NCI-H226 (cell line): ENCODE measurements at regions not wholly inside any gene's neighbourhood (a gene's known extent, or its start where the extent isn't known, plus 50 kb on each side); places are given as distances from the start of the nearest gene placed in this dataset.

ENCODE experiments used
- DNase-seq: peaks from one replicate; pipeline ENCODE4 v3.0.0-alpha.2; 2015

- no peak for DNase-seq
Measured at GRCh38 chr11:91730620-91731019, 494.0 kb upstream of the FAT3 start.

DNA sequence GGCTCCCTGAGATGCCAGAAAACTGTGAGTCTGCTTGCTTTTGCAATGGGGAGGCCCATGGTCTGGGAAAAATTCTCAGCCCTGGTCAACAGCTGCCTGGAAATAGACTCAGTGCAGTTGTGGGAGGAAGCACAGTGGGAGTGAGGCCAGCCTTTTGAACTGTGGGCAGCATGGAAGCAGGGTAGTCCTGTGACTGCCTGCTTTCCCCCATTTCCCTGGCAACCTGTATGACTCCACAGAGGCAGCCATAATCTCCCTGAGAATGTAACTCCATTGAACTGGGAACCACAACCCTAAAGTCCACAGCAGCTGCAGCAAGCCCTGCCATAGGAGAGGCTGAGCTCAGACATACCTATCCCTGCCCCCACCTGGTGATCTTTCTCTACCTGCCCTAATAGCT is 494.6 kb upstream of the FAT3 start:
- DNase-seq = no peak

DNA sequence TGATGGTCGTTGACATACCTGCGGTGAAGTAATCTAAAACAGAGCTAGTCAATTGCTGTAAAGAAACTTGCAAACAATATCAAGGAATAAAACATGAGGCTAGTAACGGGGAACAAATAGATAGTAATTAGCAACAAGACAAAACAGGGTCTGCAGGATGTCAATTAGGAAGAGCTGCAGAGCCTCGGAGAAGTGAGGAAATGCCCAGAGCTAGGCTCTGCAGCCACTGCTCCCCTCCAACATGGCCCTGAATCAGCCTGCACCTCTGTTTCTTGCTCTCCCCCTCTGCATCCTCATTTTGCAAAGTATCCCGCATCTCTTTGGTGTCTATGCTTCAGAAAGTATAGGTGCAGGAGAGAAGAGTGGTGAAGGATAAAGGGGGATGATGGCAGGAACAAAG is 507.4 kb upstream of the FAT3 start:
- DNase-seq = no peak

GRCh38 chr11:91707652-91708482 is 516.8 kb upstream of the FAT3 start:
- no peak for DNase-seq

DNA sequence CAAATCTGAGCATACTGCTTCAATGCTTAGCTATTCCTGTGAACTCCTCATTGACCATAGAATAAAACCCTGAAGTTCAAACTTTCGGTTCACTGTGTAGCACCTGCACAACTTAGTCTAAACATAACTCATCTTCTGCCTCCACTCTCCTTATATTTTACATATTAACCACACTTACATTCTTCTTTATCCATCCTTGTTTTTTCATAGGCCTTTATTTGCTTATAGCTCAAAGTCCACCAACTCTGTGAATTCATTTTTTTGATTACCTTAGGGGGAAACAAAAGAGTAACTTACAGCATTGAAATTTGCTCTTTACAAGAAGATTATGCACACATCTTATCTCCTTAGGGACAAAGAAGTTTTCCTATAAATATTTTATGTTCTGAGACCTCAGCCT is 521.6 kb upstream of the FAT3 start:
- DNase-seq = no peak

- DNase-seq = no peak
Measured at GRCh38 chr11:91700854-91701253, 523.8 kb upstream of the FAT3 start.

DNA sequence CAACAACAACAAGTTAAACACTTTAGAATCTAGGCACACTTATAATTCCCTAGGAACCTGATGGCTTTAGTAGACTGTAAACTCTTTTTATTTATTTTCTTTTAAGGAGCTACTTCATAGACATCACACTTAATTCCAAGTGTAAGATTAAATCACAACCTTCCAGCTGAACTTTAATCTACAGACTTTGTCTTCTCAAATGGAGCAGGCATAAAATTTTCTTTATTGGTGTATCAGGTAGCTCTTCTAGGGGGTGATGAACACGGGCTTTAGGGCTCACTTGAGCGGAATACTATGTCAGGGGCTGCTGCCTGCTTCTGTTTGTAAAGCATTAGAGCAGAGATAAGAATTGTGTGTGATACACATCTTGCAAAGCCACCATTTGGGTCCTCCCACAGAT is 525.8 kb upstream of the FAT3 start:
- DNase-seq = no peak

GRCh38 chr11:91694331-91694730 is 530.3 kb upstream of the FAT3 start:
- DNase-seq = no peak

DNA sequence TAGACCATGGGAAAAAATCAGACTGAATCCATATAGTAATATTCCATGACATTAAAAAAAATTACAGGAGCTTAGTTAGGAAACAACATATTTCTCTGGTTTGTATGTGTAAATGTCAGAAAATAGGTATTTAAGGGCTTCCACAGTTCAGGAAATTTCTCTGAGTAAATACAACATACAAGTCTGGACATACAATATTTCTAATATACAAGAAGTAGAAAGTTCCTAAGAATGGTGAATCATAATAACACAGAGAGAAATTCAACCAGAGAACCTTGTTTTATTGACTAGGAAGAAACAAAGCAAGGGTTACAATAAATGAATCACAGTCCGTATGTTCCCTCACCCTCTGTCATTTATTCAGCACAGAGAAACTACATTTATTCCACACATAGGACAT is 532.7 kb upstream of the FAT3 start:
- no peak for DNase-seq

DNA sequence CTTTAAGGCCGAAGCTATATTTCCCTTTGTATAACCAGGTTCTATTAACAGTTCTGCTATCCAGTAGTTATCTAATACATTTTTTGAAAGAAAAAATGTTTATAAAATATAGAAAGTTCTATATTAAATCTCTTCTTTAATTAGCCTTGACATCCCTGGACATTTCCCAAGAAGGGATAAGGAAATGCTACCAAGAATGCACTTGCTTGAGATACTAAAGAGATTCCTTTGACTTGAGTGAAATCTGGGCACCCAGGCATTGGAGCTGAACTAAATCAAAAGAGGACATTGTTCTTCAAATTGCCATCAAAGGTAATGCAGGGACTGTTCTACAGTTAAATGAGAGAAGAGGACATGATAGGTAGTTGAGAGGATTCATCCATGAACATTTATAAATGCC is 535.9 kb upstream of the FAT3 start:
- DNase-seq = no peak

DNA sequence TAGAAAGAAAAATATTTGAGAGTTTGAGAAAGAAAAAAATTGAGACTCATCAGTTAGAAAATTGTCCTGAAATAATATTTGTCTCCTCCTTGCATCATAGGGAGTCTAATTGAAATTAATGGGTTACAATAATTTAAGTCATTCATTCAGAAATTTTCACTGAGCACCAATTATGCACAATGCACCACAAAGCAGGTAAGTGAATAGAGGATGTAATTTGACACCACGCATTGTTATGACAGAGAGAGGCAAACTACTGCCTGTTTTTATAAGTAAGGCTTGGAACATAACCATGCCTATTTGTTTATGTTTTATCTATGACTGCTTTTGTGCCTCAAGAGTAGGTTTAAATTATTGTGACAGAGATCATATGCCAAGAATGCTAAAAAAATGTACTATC is 537.9 kb upstream of the FAT3 start:
- no peak for DNase-seq

DNA sequence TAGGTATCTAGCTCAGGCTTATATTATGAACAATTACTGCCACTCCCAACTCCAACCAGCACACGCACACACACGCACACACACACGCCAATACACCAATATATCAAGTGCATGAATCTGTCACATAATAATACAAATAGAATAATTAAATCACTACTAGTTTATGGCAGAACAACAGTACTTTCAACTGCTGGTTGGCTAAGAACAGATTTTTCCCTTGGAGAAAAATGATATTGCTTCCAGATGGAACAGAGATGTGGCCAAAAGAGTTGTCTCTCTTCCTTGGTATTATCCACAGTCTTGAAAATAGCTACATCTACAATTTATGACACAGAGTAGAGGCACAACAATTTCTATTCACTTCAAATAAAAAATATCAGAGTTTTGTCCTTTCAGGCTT is 538.3 kb upstream of the FAT3 start:
- no peak for DNase-seq

DNA sequence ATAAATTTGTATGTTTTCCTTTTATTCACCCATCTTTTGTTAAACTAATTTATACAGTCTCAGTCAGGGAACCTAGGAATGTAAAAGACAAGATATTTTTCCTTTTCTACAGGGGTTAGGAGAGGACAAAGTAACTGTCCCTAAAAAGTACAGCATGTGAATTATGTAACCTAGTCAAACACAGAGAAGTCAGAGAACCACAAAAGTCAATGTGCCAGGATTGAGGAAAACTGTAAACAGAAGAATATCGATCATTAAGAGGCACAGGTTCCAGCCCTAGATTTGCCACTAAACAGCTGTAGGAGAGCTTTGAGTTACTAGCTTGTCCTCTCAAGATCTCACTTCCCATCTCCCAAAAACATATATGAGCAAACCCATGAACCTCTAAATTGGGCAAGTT is 550.9 kb upstream of the FAT3 start:
- no peak for DNase-seq

DNA sequence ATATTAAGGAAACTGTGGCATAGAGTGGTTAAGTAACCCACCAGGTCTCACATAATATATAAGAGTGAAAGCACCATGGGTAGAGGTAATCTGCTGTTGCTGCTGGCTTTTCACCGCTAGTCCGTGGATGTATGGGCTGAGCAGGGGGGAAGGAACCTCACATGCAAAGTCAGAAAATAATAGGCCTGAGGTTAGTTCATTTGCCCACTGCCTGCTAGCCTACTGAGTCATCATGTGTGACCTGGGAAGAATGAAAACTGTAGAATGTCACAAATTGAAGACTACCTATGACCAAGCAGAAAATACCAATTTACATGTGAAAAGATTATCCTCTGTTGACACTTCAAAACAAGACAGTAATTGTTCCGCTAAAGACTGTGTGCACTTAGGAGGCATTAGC is 560.1 kb upstream of the FAT3 start:
- no peak for DNase-seq

DNA sequence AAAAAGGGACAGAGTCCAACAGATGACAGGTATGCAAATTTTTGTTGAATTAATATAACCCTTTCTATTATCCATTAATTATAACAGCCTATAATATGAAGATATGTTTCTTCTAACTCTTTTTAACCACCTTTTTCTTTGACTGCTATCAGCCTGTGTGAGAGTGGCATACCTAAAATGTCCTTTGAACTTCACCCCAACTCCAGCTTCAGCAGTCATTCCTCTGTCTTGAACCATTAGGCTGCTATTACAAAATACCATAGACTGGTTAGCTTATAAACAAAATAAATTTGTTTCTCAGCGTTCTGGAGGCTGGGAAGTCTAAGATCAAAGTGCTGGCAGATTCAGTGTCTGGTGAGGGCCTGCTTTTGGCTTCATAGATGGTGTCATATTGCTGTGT is 564.6 kb upstream of the FAT3 start:
- DNase-seq = no peak

- DNase-seq = no peak
Measured at GRCh38 chr11:91654686-91655085, 569.9 kb upstream of the FAT3 start.

DNA sequence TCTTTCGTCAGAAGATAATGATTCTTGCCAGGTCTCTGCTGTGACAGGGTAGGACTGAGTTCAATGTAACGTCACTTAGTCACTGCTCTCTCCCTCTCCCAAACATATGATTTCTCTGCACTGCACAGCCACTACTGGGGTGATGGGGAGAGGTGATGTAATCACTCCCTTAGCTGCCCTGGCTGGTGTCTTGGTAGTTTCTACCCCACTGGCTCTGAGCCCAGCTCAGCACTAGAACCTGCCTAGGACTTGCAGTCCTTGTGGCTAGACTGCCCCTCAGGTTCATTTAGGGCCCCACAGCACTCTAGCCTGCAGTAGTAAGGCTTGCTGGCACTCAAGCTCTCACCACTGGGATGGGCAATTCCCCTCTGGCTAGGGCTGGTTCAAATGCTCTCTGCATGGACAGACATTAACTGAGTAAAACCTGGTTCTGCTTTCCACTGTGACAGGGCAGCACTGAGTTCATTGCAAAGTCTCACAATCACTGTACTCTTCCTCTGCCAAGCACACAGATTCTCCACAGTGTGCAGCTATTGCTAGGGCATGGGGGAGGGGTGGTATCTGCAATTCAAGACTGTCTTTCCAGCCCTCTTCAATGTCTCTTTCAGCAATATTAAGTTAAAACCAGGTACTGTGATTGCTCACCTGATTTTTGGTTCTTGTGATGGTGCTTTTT is 571.4 kb upstream of the FAT3 start:
- DNase-seq = no peak

DNA sequence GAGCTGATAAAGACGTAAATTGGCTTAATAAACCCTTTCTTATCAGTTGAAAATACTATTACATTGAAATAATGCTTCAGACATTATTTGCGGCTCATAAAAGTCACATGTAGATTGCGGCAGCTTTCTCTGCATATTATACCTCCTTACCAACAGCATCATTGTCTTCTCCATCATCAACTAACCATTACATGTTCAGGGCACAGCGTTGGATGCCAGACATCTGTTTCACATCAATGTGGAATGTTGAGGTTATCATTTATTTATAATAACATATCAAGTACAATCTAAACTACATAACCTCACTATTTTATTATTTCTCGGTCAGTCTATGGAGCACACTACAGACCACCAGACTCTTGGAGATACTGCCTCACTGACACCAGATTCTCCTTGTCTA is 573.8 kb upstream of the FAT3 start:
- no peak for DNase-seq

DNA sequence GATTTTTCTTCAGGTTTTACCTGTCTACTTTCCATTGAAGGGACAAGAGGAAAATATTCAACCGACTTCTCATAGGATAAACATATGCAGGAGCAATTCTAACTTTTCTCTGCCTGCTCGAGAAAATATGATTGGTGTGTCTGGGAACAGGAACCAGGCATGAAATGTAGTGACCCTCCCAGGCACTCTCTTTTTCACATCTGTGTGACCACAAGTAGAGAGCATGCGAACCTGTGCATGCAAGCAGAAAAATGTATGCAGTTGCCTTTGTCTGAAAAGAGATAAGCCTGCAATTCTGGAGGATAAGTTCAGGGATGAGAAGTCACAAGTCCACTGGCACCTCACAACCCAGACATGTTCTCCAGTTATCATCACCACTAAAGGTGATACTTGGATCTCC is 583.5 kb upstream of the FAT3 start:
- DNase-seq = no peak

GRCh38 chr11:91639359-91639758 is 585.3 kb upstream of the FAT3 start:
- DNase-seq = no peak

DNA sequence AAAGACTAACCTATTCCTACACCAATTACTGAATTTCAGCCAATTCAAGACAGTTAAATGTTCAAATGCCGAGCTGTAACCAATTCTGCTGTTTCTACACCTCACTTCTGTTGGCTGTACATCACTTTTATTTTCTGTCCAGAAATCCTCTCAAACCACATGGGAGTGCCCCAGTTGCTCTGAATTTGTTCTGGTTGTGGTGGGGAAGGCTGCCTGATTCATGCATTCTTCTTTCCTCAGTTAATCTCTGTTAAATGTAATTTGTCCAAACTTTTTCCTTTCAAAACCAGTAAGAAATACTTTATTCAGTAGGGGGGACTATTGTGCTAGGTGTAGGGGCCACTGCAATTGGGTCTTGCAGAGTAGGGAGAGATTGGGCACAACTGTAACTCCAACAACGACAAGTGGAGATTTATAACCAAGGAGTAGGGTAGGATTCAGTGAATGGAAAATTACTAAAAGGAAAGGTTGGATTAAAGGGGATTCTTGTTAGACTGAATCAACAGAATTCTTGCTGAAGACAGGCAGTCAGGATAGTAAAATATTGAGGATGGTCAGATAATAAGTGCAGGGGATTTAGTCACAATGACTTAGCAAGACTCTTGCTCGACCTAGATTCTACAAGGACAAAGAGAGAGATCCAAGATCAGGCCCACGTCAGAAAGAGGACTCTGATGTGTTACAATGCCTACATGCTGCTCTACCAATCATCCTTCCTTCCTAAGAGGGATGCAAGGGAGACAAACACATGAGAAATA is 593.5 kb upstream of the FAT3 start:
- no peak for DNase-seq

DNA sequence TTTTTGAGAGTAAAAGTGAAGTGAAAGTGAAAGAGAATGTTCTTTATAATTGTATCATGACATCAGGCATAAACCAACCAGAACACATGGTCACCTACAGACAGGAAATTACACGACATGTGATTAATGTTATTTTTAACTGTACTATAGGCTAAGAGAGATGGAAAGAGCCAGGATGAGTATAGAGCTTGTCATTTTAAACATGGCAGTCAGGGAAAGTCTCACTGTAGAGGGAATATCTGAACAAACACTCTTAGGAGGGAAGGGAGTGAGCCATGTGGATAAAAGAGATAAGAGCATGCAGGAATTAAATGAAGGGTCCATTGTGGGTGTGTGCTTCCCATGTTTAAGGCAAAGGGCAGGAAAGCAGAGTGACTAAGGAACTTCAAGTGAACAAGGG is 599.1 kb upstream of the FAT3 start:
- no peak for DNase-seq

DNA sequence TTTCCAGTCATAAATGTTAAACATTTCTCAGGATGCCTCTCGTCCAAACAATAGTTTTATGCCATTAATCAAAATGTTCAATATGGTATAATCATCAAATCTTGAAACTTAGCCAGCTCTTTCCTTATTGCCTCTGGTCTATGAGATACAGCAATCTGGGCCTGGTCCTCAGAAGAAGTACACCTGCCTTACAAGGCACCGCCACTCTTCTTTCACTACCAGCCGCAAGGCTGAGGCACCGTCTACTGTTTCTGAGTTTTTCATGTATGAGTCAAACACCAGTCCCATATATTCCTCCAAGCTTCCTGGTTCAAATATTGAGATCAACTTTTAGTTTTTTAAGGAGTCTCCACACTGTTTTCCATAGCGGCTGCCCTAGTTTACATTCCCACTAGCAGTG is 600.6 kb upstream of the FAT3 start:
- DNase-seq = no peak

- no peak for DNase-seq
Measured at GRCh38 chr11:91608677-91609076, 615.9 kb upstream of the FAT3 start.
